ENCODE measurements at regions not wholly inside any gene's neighbourhood (a gene's known extent, or its start where the extent isn't known, plus 50 kb on each side); places are given as distances from the start of the nearest gene placed in this dataset.
A peak's percentile ranks its signal among the peaks of the same experiment; 100 is the strongest.

- DNase-seq (ENCODE audit: low read depth), result no peak
These were observed 292.1 kb downstream of the CDC5L start for GRCh38 chr6:44679438-44680201.

GRCh38 chr6:44680202-44680720 is 292.8 kb downstream of the CDC5L start:
- no peak for DNase-seq (ENCODE audit: low read depth)

- no peak for DNase-seq (ENCODE audit: low read depth)
These were observed 294.3 kb downstream of the CDC5L start for GRCh38 chr6:44681761-44682160.

- no peak for DNase-seq (ENCODE audit: low read depth)
These were observed 294.8 kb downstream of the CDC5L start for GRCh38 chr6:44682280-44682679.

- DNase-seq (ENCODE audit: low read depth), result no peak
These were observed 295.7 kb downstream of the CDC5L start for GRCh38 chr6:44682987-44683779.

GRCh38 chr6:44685213-44685612 is 297.7 kb downstream of the CDC5L start:
- DNase-seq (ENCODE audit: low read depth), result no peak

- peak; percentile 21 for DNase-seq (ENCODE audit: low read depth)
These were observed 308.6 kb downstream of the CDC5L start for GRCh38 chr6:44696099-44696498.

GRCh38 chr6:44696686-44697085 is 309.2 kb downstream of the CDC5L start:
- DNase-seq (ENCODE audit: low read depth), result no peak

GRCh38 chr6:44697327-44697726 is 309.8 kb downstream of the CDC5L start:
- DNase-seq (ENCODE audit: low read depth), result no peak

- no peak for DNase-seq (ENCODE audit: low read depth)
These were observed 311.1 kb downstream of the CDC5L start for GRCh38 chr6:44698602-44699001.

GRCh38 chr6:44699082-44699481 is 311.6 kb downstream of the CDC5L start:
- DNase-seq (ENCODE audit: low read depth), result no peak

- no peak for DNase-seq (ENCODE audit: low read depth)
These were observed 312.3 kb downstream of the CDC5L start for GRCh38 chr6:44699851-44700250.

GRCh38 chr6:44700422-44700821 is 312.9 kb downstream of the CDC5L start:
- DNase-seq (ENCODE audit: low read depth), result no peak

- DNase-seq (ENCODE audit: low read depth), result no peak
These were observed 313.6 kb downstream of the CDC5L start for GRCh38 chr6:44701038-44701636.

GRCh38 chr6:44701637-44702101 is 314.2 kb downstream of the CDC5L start:
- DNase-seq (ENCODE audit: low read depth), result no peak

- no peak for DNase-seq (ENCODE audit: low read depth)
These were observed 314.8 kb downstream of the CDC5L start for GRCh38 chr6:44702292-44702691.

- DNase-seq (ENCODE audit: low read depth), result no peak
These were observed 317.0 kb downstream of the CDC5L start for GRCh38 chr6:44704240-44705150.

GRCh38 chr6:44705596-44705995 is 318.1 kb downstream of the CDC5L start:
- no peak for DNase-seq (ENCODE audit: low read depth)

GRCh38 chr6:44706011-44706410 is 318.5 kb downstream of the CDC5L start:
- no peak for DNase-seq (ENCODE audit: low read depth)

GRCh38 chr6:44708208-44708607 is 320.7 kb downstream of the CDC5L start:
- no peak for DNase-seq (ENCODE audit: low read depth)

GRCh38 chr6:44712353-44713111 is 325.0 kb downstream of the CDC5L start:
- no peak for DNase-seq (ENCODE audit: low read depth)

Data from stromal cell of bone marrow (primary cell).